WTC11 (cell line): ENCODE measurements at regions not wholly inside any gene's neighbourhood (a gene's known extent, or its start where the extent isn't known, plus 50 kb on each side); places are given as distances from the start of the nearest gene placed in this dataset.

Experiments used
- ELF4 ChIP-seq: sonication (generic); formaldehyde crosslinking; IDR thresholded peaks from 2 replicates; pipeline ENCODE4 v1.8.1; 2022; ENCODE audit warnings: low read depth, mild to moderate bottlenecking, moderate library complexity, missing genetic modification reagents
- ETV6 ChIP-seq: sonication (generic); formaldehyde crosslinking; IDR thresholded peaks from 2 replicates; pipeline ENCODE4 v1.8.1; 2022; ENCODE audit warnings: mild to moderate bottlenecking, missing genetic modification reagents
- FOXJ3 ChIP-seq: sonication (generic); formaldehyde crosslinking; IDR thresholded peaks from 2 replicates; pipeline ENCODE4 v1.9.0; 2021; ENCODE audit warnings: missing genetic modification reagents, mild to moderate bottlenecking, borderline replicate concordance
- FOXP4 ChIP-seq: sonication (generic); formaldehyde crosslinking; IDR thresholded peaks from 2 replicates; pipeline ENCODE4 v1.8.0; 2022; ENCODE audit warnings: mild to moderate bottlenecking, missing genetic modification reagents
- IRF2 ChIP-seq: sonication (generic); formaldehyde crosslinking; IDR thresholded peaks from 2 replicates; pipeline ENCODE4 v1.8.0; 2022; ENCODE audit warnings: low read depth, missing genetic modification reagents, borderline replicate concordance
- TP53 ChIP-seq: sonication (generic); formaldehyde crosslinking; IDR thresholded peaks from 2 replicates; pipeline ENCODE4 v1.8.1; 2023; ENCODE audit warnings: mild to moderate bottlenecking, missing genetic modification reagents
- TF ChIP-seq, protein P1 (sequence below): sonication (generic); formaldehyde crosslinking; IDR thresholded peaks from 2 replicates; pipeline ENCODE4 v1.8.0; 2023; ENCODE audit warnings: missing genetic modification reagents
- TF ChIP-seq, protein P2 (sequence below): fragments of 200-600 bp; IDR thresholded peaks from 2 replicates; pipeline ENCODE4 v1.8.0; 2022; ENCODE audit warnings: antibody characterized with exemption
- TF ChIP-seq, protein P3 (sequence below): sonication (generic); formaldehyde crosslinking; IDR thresholded peaks from 2 replicates; pipeline ENCODE4 v1.8.0; 2022; ENCODE audit warnings: mild to moderate bottlenecking, missing genetic modification reagents

DNA sequence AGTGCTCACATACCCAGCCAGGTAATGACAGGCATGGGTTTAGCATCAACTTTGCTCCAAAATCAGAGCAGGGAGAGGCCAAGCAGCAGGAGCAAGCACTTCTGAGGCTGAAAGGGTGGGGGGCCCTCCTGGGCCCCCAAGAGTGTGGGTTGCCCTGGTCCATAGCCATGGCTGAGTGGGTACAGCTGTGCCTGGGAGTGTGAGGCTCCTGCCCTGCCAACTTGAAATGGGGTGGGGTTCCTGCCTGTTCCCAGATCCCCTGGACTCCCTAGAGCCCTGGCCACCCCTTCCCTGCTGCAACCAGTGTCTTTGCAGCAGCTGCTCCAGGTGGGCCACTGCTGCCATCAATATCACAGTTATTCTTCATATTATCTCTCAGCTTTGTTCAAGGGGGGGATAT is 1224.2 kb upstream of the GJE1 start:
- TF ChIP-seq, protein P1, sequence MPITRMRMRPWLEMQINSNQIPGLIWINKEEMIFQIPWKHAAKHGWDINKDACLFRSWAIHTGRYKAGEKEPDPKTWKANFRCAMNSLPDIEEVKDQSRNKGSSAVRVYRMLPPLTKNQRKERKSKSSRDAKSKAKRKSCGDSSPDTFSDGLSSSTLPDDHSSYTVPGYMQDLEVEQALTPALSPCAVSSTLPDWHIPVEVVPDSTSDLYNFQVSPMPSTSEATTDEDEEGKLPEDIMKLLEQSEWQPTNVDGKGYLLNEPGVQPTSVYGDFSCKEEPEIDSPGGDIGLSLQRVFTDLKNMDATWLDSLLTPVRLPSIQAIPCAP, result no peak
- TF ChIP-seq ETV6 (no peak), FOXJ3 (CRISPR knock-in tag) (no peak), TP53 (no peak), ELF4 (no peak), IRF2 (CRISPR knock-in tag) (no peak), FOXP4 (CRISPR knock-in tag) (no peak)
- TF ChIP-seq, protein P2, sequence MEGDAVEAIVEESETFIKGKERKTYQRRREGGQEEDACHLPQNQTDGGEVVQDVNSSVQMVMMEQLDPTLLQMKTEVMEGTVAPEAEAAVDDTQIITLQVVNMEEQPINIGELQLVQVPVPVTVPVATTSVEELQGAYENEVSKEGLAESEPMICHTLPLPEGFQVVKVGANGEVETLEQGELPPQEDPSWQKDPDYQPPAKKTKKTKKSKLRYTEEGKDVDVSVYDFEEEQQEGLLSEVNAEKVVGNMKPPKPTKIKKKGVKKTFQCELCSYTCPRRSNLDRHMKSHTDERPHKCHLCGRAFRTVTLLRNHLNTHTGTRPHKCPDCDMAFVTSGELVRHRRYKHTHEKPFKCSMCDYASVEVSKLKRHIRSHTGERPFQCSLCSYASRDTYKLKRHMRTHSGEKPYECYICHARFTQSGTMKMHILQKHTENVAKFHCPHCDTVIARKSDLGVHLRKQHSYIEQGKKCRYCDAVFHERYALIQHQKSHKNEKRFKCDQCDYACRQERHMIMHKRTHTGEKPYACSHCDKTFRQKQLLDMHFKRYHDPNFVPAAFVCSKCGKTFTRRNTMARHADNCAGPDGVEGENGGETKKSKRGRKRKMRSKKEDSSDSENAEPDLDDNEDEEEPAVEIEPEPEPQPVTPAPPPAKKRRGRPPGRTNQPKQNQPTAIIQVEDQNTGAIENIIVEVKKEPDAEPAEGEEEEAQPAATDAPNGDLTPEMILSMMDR, result no peak
- TF ChIP-seq, protein P3, sequence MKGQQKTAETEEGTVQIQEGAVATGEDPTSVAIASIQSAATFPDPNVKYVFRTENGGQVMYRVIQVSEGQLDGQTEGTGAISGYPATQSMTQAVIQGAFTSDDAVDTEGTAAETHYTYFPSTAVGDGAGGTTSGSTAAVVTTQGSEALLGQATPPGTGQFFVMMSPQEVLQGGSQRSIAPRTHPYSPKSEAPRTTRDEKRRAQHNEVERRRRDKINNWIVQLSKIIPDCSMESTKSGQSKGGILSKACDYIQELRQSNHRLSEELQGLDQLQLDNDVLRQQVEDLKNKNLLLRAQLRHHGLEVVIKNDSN (CRISPR knock-in tag), result no peak
